ENCODE measurements at regions not wholly inside any gene's neighbourhood (a gene's known extent, or its start where the extent isn't known, plus 50 kb on each side); places are given as distances from the start of the nearest gene placed in this dataset.
"Not testable (repeated sequence)": the region's sequence is repeated elsewhere in the genome, so short reads cannot be mapped to it uniquely, and the experiment has no call there.

GRCh38 chr10:29725927-29726326, 91.2 kb upstream of the SVIL start:
- H3K4me3 ChIP-seq (ENCODE audit: low read depth, low read length); H3K9me3 ChIP-seq (ENCODE audit: control insufficient read depth, insufficient read depth, low read depth, low read length); H3K27ac ChIP-seq (ENCODE audit: extremely low read depth, low read depth, low read length); POLR2A ChIA-PET; H3K4me1 ChIP-seq (ENCODE audit: control insufficient read depth, insufficient read depth, low read length); H3K36me3 ChIP-seq (ENCODE audit: control insufficient read depth in 2 of 2, insufficient read depth in 1 of 2, low read length in 2 of 2): not testable (repeated sequence)
- CTCF ChIA-PET = interaction anchor here (0.6 kb wide), 1 partner anchor 8 kb away, joined by 3 read pairs; no protein-coding TSS in a partner anchor
- TF ChIP-seq ZNF121 (tag by site-specific recombination; IDR thresholded peaks at IDR 0.05) = peak; percentile 59; the same call in 1 of the 2 replicates

GRCh38 chr10:29725133-29725720, 90.5 kb upstream of the SVIL start:
- ChIA-PET POLR2A (interaction anchor here (0.5 kb wide), 1 partner anchor 9 kb away, joined by 3 read pairs; no protein-coding TSS in a partner anchor), CTCF (interaction anchor here (0.6 to 1.7 kb wide), 2 partner anchors 11 to 267 kb away, joined by 4 to 5 read pairs; no protein-coding TSS in a partner anchor)
- 0 out of 2 replicates have a peak, but pooled peaks cover 7% of the 10 kb centered on the region for H3K4me1 ChIP-seq (ENCODE audit: control insufficient read depth, insufficient read depth, low read length)
- H3K27ac ChIP-seq (ENCODE audit: extremely low read depth, low read depth, low read length) = no peak overlapping the region
- TF ChIP-seq ZFHX2 (tag by site-specific recombination; conservative IDR thresholded peaks at IDR 0.05) (no peak), ZNF610 (tag by site-specific recombination; IDR thresholded peaks at IDR 0.05; ENCODE audit: borderline replicate concordance) (no peak), ZNF664 (tag by site-specific recombination; IDR thresholded peaks at IDR 0.05) (no peak), CTCF (tag by site-specific recombination; IDR thresholded peaks at IDR 0.05) (no peak), BCL6B (tag by site-specific recombination; IDR thresholded peaks at IDR 0.05) (no peak), ZNF426 (tag by site-specific recombination; IDR thresholded peaks at IDR 0.05) (no peak), ZBTB49 (tag by site-specific recombination; IDR thresholded peaks at IDR 0.05; ENCODE audit: low read depth) (no peak), ZNF280C (tag by site-specific recombination; IDR thresholded peaks at IDR 0.05) (no peak), ZNF394 (tag by site-specific recombination; IDR thresholded peaks at IDR 0.05; ENCODE audit: borderline replicate concordance) (no peak), ZNF174 (tag by site-specific recombination; IDR thresholded peaks at IDR 0.05) (no peak), ZNF449 (tag by site-specific recombination; IDR thresholded peaks at IDR 0.05) (no peak)
- no peak overlapping the region for H3K4me3 ChIP-seq (ENCODE audit: low read depth, low read length)
- H3K36me3 ChIP-seq (ENCODE audit: control insufficient read depth in 2 of 2, insufficient read depth in 1 of 2, low read length in 2 of 2) = no peaks in the 10 kb centered on the region; a peak in 1 of 3 replicates
- no peaks in the 10 kb centered on the region for H3K9me3 ChIP-seq (ENCODE audit: control insufficient read depth, insufficient read depth, low read depth, low read length)
